PFSK-1 (cell line): ENCODE measurements at regions not wholly inside any gene's neighbourhood (a gene's known extent, or its start where the extent isn't known, plus 50 kb on each side); places are given as distances from the start of the nearest gene placed in this dataset.

ENCODE experiments used
- FOXP2 ChIP-seq: optimal IDR thresholded peaks from 2 replicates; pipeline ENCODE3; 2011; ENCODE audit warnings: borderline replicate concordance, control low read depth, inconsistent platforms; ENCODE audit not compliant: insufficient read depth; ENCODE audit errors: extremely low read length, extremely low read depth
- POLR2AphosphoS5 ChIP-seq: IDR thresholded peaks from 2 replicates; pipeline ENCODE4 v1.6.1; 2012; ENCODE audit warnings: low read depth, mild to moderate bottlenecking, control low read depth, low read length, moderate library complexity
- SIN3A ChIP-seq: IDR thresholded peaks from 2 replicates; pipeline ENCODE4 v1.6.1; 2012; ENCODE audit warnings: mild to moderate bottlenecking, low read length, moderate library complexity, borderline replicate concordance; ENCODE audit not compliant: insufficient read depth
- TAF1 ChIP-seq: IDR thresholded peaks from 2 replicates; pipeline ENCODE4 v1.6.1; 2012; ENCODE audit warnings: low read length, control low read depth, borderline replicate concordance; ENCODE audit not compliant: insufficient read depth
- TF ChIP-seq, protein P1 (sequence below), 2 experiments: IDR thresholded peaks; 2 replicates each; pipeline versions ENCODE4 v1.6.1 to v1.8.0; 2011 to 2012; ENCODE audit warnings: low read depth in 2 of 2, low read length in 2 of 2, control low read depth in 1 of 2, inconsistent platforms in 1 of 2, mild to moderate bottlenecking in 1 of 2, moderate library complexity in 1 of 2; ENCODE audit not compliant: insufficient read depth in 1 of 2

DNA sequence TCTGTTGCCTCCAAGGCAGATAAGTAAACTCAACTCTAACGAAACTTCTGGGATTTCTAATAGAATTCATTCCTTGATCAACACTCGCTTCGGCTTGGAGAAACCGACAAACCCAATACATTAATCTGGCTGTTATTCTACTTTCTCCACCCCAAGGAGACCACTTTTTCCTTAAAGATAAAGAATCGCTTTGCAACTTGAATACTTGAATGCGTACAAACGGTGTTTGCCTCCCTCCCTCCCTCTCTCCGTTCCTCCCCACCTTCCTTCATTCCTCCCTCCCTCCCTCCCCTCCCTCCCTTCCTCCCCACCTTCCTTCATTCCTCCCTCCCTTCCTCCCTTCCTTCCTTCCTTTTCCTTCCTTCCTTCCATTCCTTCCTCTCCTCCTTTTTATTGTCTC is 432.6 kb downstream of the HAPSTR1 start:
- TF ChIP-seq, protein P1, sequence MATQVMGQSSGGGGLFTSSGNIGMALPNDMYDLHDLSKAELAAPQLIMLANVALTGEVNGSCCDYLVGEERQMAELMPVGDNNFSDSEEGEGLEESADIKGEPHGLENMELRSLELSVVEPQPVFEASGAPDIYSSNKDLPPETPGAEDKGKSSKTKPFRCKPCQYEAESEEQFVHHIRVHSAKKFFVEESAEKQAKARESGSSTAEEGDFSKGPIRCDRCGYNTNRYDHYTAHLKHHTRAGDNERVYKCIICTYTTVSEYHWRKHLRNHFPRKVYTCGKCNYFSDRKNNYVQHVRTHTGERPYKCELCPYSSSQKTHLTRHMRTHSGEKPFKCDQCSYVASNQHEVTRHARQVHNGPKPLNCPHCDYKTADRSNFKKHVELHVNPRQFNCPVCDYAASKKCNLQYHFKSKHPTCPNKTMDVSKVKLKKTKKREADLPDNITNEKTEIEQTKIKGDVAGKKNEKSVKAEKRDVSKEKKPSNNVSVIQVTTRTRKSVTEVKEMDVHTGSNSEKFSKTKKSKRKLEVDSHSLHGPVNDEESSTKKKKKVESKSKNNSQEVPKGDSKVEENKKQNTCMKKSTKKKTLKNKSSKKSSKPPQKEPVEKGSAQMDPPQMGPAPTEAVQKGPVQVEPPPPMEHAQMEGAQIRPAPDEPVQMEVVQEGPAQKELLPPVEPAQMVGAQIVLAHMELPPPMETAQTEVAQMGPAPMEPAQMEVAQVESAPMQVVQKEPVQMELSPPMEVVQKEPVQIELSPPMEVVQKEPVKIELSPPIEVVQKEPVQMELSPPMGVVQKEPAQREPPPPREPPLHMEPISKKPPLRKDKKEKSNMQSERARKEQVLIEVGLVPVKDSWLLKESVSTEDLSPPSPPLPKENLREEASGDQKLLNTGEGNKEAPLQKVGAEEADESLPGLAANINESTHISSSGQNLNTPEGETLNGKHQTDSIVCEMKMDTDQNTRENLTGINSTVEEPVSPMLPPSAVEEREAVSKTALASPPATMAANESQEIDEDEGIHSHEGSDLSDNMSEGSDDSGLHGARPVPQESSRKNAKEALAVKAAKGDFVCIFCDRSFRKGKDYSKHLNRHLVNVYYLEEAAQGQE (IDR thresholded peaks at IDR 0.05; ENCODE audit: insufficient read depth in 1 of 2, low read depth in 2 of 2, low read length in 2 of 2) = no peak
- no peak for TF ChIP-seq POLR2AphosphoS5
- no peak for TF ChIP-seq TAF1
- no peak for TF ChIP-seq SIN3A
- TF ChIP-seq FOXP2 = no peak

DNA sequence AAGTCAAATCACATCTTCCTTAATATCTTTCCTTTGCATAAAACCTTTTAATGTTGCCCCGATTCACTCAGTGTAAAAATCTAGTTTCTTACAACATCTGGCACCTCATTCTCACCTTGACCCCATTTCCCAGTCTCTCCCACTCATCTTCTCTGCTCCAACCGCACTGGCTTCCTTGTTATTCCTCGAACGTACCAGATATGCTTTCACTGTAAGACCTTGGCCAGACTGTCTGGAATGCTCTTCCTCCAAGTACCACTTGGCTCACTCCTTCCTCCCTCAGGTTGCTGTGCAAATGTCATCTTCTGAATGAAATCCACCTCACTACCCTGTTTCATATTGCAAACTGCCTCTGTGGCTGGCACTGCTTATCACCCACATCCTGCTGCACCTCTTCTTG is 433.6 kb downstream of the HAPSTR1 start:
- TF ChIP-seq SIN3A (no peak), FOXP2 (no peak), POLR2AphosphoS5 (no peak), TAF1 (no peak)
- TF ChIP-seq, protein P1 (IDR thresholded peaks at IDR 0.05; ENCODE audit: insufficient read depth in 1 of 2, low read depth in 2 of 2, low read length in 2 of 2) = no peak

DNA sequence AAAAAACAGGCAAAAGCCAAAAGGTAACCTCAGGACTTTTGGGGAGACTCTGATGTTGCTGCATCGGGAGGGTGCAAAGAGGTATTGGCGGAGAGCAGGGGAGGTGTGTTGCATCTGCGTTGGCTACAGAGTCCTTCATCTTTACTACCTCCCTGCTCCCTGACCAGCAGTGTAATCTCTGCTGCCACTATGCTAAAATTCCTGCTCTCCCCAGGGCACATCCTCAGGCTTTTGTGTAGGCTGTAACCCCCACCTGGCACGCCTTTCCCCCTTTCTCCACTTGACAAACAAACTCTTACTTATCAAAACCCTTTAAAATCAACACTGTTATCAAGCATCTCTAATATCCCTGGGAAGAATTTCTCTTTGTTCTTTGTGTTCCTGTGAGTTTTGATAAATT is 435.3 kb downstream of the HAPSTR1 start:
- TF ChIP-seq TAF1 = no peak
- no peak for TF ChIP-seq FOXP2
- TF ChIP-seq, protein P1 (IDR thresholded peaks at IDR 0.05; ENCODE audit: insufficient read depth in 1 of 2, low read depth in 2 of 2, low read length in 2 of 2) = no peak
- no peak for TF ChIP-seq POLR2AphosphoS5
- TF ChIP-seq SIN3A = no peak

DNA sequence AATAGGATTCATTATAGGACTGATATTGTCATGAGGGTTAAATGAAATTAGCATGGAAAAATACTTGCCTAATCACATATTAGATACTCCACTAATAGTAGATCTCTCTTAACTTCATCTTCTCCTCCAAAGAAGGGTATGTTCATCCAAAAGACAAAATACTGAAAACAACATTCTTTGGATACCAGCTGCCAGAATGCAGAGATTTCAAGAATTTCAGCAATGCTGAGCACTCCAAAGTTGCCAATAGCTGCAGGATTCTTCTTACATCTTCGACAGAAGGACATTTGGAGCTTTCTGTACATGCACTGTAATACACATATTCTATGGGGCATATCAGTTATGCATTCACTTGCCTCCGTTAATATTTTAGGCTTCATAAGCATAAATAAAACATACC is 436.5 kb downstream of the HAPSTR1 start:
- no peak for TF ChIP-seq SIN3A
- TF ChIP-seq, protein P1 (IDR thresholded peaks at IDR 0.05; ENCODE audit: insufficient read depth in 1 of 2, low read depth in 2 of 2, low read length in 2 of 2) = no peak
- TF ChIP-seq POLR2AphosphoS5 = no peak
- TF ChIP-seq TAF1 = no peak
- TF ChIP-seq FOXP2 = no peak
